ENCODE measurements at regions not wholly inside any gene's neighbourhood (a gene's known extent, or its start where the extent isn't known, plus 50 kb on each side); places are given as distances from the start of the nearest gene placed in this dataset.

GRCh38 chr3:24972491-24972890, 455.6 kb upstream of the RARB start:
- H3K4me1 ChIP-seq = no peaks in the 10 kb centered on the region

GRCh38 chr3:24981309-24981708, 446.8 kb upstream of the RARB start:
- no peaks in the 10 kb centered on the region for H3K9me3 ChIP-seq
- no peak overlapping the region for H3K27ac ChIP-seq
- ATAC-seq = no peak
- DNase-seq = no peak
- H3K36me3 ChIP-seq (replicated peaks in 1 of 2; ENCODE audit: insufficient read depth in 1 of 2, low read depth in 2 of 2) = no peaks in the 10 kb centered on the region
- no peak overlapping the region for H3K4me3 ChIP-seq
- no peaks in the 10 kb centered on the region for H3K4me1 ChIP-seq
- no peaks in the 10 kb centered on the region for H3K27me3 ChIP-seq
- TF ChIP-seq CTCF (IDR thresholded peaks at IDR 0.05) = no peak
- no peak for TF ChIP-seq POLR2A (IDR thresholded peaks at IDR 0.05)
- intact Hi-C loops (cut with DNase I) = no loop called here
- 59% methylated on average over 5 of the region's 5 CpGs; no CpG with 5 or more reads in 1 of the 2 donors for WGBS, 2 donors

More at GRCh38 chr3:24972491-24972890, 455.6 kb upstream of the RARB start:
- DNase-seq (no peak), ATAC-seq (no peak)
- Histone ChIP-seq H3K27me3 (no peaks in the 10 kb centered on the region), H3K36me3 (replicated peaks in 1 of 2; ENCODE audit: insufficient read depth in 1 of 2, low read depth in 2 of 2) (no peaks in the 10 kb centered on the region), H3K27ac (no peak overlapping the region), H3K9me3 (no peaks in the 10 kb centered on the region), H3K4me3 (no peak overlapping the region)
- 57 to 67% methylated on average over 1 of the region's 1 CpG for WGBS, 2 donors
- intact Hi-C loops (cut with DNase I) = no loop called here
- TF ChIP-seq POLR2A (IDR thresholded peaks at IDR 0.05) (no peak), CTCF (IDR thresholded peaks at IDR 0.05) (no peak)

- no peak overlapping the region for H3K27ac ChIP-seq
- intact Hi-C loops (cut with DNase I) = no loop called here
- no peaks in the 10 kb centered on the region for H3K9me3 ChIP-seq
- ATAC-seq (no peak), DNase-seq (no peak)
- H3K27me3 ChIP-seq = no peaks in the 10 kb centered on the region
- TF ChIP-seq POLR2A (IDR thresholded peaks at IDR 0.05) (no peak), CTCF (IDR thresholded peaks at IDR 0.05) (no peak)
- no peak overlapping the region for H3K4me3 ChIP-seq
- H3K36me3 ChIP-seq (replicated peaks in 1 of 2; ENCODE audit: insufficient read depth in 1 of 2, low read depth in 2 of 2) = no peaks in the 10 kb centered on the region
- no peaks in the 10 kb centered on the region for H3K4me1 ChIP-seq
Measured at GRCh38 chr3:24981924-24982323, 446.1 kb upstream of the RARB start.

GRCh38 chr3:24985668-24986067, 442.4 kb upstream of the RARB start:
- no peak overlapping the region for H3K27ac ChIP-seq
- no peak for TF ChIP-seq POLR2A (IDR thresholded peaks at IDR 0.05)
- TF ChIP-seq CTCF (IDR thresholded peaks at IDR 0.05) = no peak
- H3K4me1 ChIP-seq = no peaks in the 10 kb centered on the region
- H3K27me3 ChIP-seq = no peaks in the 10 kb centered on the region
- no peaks in the 10 kb centered on the region for H3K9me3 ChIP-seq
- no peak overlapping the region for H3K4me3 ChIP-seq
- no peaks in the 10 kb centered on the region for H3K36me3 ChIP-seq (replicated peaks in 1 of 2; ENCODE audit: insufficient read depth in 1 of 2, low read depth in 2 of 2)
- ATAC-seq (no peak), DNase-seq (no peak)
- intact Hi-C loops (cut with DNase I) = no loop called here
- WGBS, 2 donors = 64% methylated on average over 9 of the region's 9 CpGs

- no peak overlapping the region for H3K27ac ChIP-seq
- no peaks in the 10 kb centered on the region for H3K27me3 ChIP-seq
- no peaks in the 10 kb centered on the region for H3K9me3 ChIP-seq
- 68 to 78% methylated on average over 7 of the region's 7 CpGs for WGBS, 2 donors
- no peaks in the 10 kb centered on the region for H3K36me3 ChIP-seq (replicated peaks in 1 of 2; ENCODE audit: insufficient read depth in 1 of 2, low read depth in 2 of 2)
- ATAC-seq = no peak
- intact Hi-C loops (cut with DNase I) = no loop called here
- no peak for DNase-seq
- no peaks in the 10 kb centered on the region for H3K4me1 ChIP-seq
- H3K4me3 ChIP-seq = no peak overlapping the region
- TF ChIP-seq CTCF (IDR thresholded peaks at IDR 0.05) = no peak
- TF ChIP-seq POLR2A (IDR thresholded peaks at IDR 0.05) = no peak
Measured at GRCh38 chr3:24986612-24987011, 441.5 kb upstream of the RARB start.
